GM23338 (cell line): ENCODE measurements at regions not wholly inside any gene's neighbourhood (a gene's known extent, or its start where the extent isn't known, plus 50 kb on each side); places are given as distances from the start of the nearest gene placed in this dataset.

Experiments used
- CREB1 ChIP-seq: fragments of 250-450 bp; sonication (Bioruptor Pico); IDR thresholded peaks from 2 replicates; pipeline ENCODE4 v1.5.0; 2020; ENCODE audit warnings: low read depth, mild to moderate bottlenecking, moderate library complexity
- CTCF ChIP-seq, 2 experiments: fragments of 200-600 bp in 1 of 2; sonication (generic) in 1 of 2; conservative IDR thresholded peaks; 2 replicates each; pipeline versions ENCODE4 v1.5.1 to v1.6.1; 2016 to 2017; ENCODE audit warnings: antibody characterized with exemption in 2 of 2, low read depth in 2 of 2, mild to moderate bottlenecking in 2 of 2, moderate library complexity in 1 of 2
- EZH2 ChIP-seq: fragments of 200-600 bp; sonication (generic); IDR thresholded peaks from one replicate; pipeline ENCODE4 v1.8.0; 2017; ENCODE audit warnings: antibody characterized with exemption, mild to moderate bottlenecking, low read depth; ENCODE audit not compliant: unreplicated experiment
- EZH2phosphoT487 ChIP-seq: fragments of 200-600 bp; sonication (generic); IDR thresholded peaks from one replicate; pipeline ENCODE4 v1.8.1; 2018; ENCODE audit warnings: antibody characterized with exemption; ENCODE audit not compliant: unreplicated experiment
- POLR2AphosphoS5 ChIP-seq: IDR thresholded peaks from 2 replicates; pipeline ENCODE4 v1.6.1; 2016; ENCODE audit warnings: antibody characterized with exemption, low read depth
- REST ChIP-seq: IDR thresholded peaks from one replicate; pipeline ENCODE4 v1.6.1; 2018; ENCODE audit warnings: antibody characterized with exemption; ENCODE audit not compliant: unreplicated experiment
- ZNF331 ChIP-seq: fragments of 250-450 bp; sonication (Bioruptor Pico); IDR thresholded peaks from 2 replicates; pipeline ENCODE4 v1.5.0; 2020; ENCODE audit warnings: low read depth, mild to moderate bottlenecking, moderate library complexity

- no peak for TF ChIP-seq CTCF (conservative IDR thresholded peaks at IDR 0.05; ENCODE audit: low read depth in 2 of 2)
- TF ChIP-seq CREB1: no peak
- TF ChIP-seq EZH2phosphoT487: no peak
- TF ChIP-seq POLR2AphosphoS5: no peak
- no peak for TF ChIP-seq EZH2
- no peak for TF ChIP-seq REST
- TF ChIP-seq ZNF331 (CRISPR knock-in tag): no peak
These were observed 293.2 kb downstream of the DUSP6 start for GRCh38 chr12:89059056-89059455.
